Esophagus squamous epithelium (tissue), 4 donors: ENCODE measurements at regions not wholly inside any gene's neighbourhood (a gene's known extent, or its start where the extent isn't known, plus 50 kb on each side); places are given as distances from the start of the nearest gene placed in this dataset.

Source experiments
- POLR2A ChIP-seq, 4 donors: fragments of 450-650 bp; IDR thresholded peaks; one replicate each; pipeline ENCODE4 v1.6.1; 2017; ENCODE audit warnings: antibody characterized with exemption in 4 of 4, mild to moderate bottlenecking in 4 of 4, moderate library complexity in 3 of 4
- TF ChIP-seq, protein P1 (sequence below), 6 experiments: fragments of 450-650 bp in 4 of 6; fragments of 200-600 bp in 2 of 6; sonication (generic) in 2 of 6; IDR thresholded peaks; one replicate each; pipeline ENCODE4 v1.5.1; 2016 to 2019; ENCODE audit warnings: antibody characterized with exemption in 6 of 6, mild to moderate bottlenecking in 4 of 6, moderate library complexity in 4 of 6

DNA sequence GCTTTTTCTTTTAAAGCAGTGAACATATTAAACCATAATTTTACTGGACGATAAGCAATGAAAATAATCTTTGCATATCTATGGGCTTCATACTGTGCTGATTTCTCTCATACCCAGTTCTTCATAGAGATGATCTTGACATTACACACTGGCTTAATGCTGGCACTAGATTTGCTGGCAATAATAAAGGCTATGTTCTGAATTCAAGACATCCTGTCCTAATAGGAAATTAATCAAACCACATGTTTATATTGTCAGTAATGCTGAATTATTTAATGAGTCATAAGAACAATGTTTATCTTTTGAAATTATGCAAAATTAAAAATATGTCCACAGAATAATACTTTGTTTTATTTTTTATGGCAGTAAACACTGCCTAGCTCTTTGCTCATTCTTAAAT is 643.2 kb downstream of the OTOL1 start:
- TF ChIP-seq, protein P1, sequence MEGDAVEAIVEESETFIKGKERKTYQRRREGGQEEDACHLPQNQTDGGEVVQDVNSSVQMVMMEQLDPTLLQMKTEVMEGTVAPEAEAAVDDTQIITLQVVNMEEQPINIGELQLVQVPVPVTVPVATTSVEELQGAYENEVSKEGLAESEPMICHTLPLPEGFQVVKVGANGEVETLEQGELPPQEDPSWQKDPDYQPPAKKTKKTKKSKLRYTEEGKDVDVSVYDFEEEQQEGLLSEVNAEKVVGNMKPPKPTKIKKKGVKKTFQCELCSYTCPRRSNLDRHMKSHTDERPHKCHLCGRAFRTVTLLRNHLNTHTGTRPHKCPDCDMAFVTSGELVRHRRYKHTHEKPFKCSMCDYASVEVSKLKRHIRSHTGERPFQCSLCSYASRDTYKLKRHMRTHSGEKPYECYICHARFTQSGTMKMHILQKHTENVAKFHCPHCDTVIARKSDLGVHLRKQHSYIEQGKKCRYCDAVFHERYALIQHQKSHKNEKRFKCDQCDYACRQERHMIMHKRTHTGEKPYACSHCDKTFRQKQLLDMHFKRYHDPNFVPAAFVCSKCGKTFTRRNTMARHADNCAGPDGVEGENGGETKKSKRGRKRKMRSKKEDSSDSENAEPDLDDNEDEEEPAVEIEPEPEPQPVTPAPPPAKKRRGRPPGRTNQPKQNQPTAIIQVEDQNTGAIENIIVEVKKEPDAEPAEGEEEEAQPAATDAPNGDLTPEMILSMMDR (IDR thresholded peaks at IDR 0.05) = no peak
- no peak for TF ChIP-seq POLR2A (IDR thresholded peaks at IDR 0.05)
